GM19397 (cell line): ENCODE measurements at regions not wholly inside any gene's neighbourhood (a gene's known extent, or its start where the extent isn't known, plus 50 kb on each side); places are given as distances from the start of the nearest gene placed in this dataset.
"Not testable (repeated sequence)": the region's sequence is repeated elsewhere in the genome, so short reads cannot be mapped to it uniquely, and the experiment has no call there.

Experiments
- ATAC-seq: cut with Tn5 transposase; IDR thresholded peaks from one replicate; pipeline ENCODE4 v1.9.1; 2021; ENCODE audit warnings: mild to moderate bottlenecking, moderate library complexity; ENCODE audit not compliant: unreplicated experiment

GRCh38 chr17:64800987-64801386 is 118.3 kb downstream of the LRRC37A3 start:
- ATAC-seq, result not testable (repeated sequence)

DNA sequence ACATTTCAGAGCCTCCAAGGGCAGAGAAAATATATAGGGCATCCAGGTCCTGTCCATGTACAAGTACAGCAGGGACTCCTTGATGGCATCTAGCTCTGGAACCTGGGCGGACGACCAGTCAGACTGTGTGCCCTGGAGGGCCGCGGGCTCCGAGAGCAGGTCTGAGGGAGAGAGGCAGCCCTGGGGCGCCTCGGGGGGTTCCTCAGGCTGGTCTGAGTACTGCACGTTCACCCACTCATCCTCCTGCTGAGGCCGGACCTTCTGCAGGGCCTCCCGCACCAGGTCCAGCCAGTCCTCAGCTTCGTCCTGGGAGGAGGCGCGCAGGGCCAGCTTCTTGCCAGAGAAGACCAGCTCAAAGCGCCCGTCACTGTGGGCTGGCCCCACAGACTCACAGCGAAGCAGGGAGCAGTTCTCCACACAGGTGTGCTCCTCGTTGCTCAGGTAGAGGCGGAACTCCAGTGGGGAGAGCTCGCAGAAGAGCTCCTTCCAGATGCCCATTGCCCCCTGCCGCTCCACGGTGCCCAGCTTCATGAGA is 118.8 kb downstream of the LRRC37A3 start:
- not testable (repeated sequence) for ATAC-seq

DNA sequence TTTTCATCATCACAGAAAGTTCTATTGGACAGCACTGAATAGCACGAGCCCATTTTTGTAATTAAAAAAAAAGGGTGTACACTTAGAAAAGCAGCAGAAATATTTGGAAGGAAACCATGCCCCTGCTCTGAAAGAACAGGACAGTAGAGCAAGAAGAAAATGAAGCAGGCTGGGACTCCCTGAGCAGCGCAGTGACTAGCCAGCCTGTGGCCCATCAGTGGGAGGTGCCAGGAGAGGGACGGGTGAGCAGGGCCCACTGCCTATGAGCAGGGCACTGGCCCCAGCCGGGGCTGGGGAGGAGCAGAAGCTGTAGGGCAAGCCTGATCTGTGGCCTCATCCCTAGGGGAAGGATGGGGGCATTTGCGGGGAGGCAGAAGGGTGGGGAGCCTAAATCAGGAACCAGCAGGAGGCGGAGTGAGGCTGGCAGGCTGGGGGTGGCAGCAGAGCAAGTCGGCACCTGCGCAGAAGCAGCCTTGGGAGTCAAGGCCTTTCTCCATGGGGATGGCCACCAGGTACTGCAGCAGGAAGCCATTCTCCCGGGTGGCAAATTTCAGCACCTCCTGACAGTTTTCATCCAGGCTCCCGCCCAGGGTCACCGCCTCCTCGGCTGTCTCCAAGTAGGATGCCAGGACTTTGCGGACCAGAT is 119.6 kb downstream of the LRRC37A3 start:
- not testable (repeated sequence) for ATAC-seq

DNA sequence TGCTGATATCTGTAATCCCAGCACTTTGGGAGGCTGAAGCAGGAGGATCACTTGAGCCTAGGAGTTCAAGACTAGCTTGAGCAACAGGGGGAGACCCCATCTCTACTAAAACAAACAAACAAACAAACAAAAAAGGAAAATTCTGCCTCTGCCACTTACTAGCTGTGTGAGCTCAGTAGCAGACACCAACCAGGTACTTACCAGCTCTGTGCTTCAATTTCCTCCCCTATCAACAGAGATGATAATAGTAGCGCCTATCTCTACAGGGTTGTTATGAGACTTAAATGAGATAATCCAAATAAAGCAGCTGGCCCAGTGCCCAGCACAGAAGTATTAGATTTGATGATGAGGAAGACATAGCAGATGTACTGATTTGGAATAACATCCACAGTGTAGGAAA is 120.3 kb downstream of the LRRC37A3 start:
- ATAC-seq, result not testable (repeated sequence)

DNA sequence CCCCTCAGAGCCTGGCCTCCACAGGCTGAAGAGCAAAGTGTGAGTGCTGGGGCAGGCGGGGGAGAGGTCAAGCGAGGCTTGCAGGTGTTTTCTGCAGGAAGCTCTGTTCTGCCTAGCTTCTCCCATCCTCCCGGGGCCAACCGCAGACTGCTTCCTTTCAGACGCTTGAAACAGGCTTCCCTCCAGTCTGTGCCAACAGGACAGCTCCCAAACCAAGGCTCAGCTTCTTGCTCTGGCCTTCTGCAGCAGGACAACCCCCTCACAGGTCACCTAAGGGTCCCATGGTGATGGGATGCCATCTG is 120.8 kb downstream of the LRRC37A3 start:
- not testable (repeated sequence) for ATAC-seq

GRCh38 chr17:64797746-64798488 is 121.4 kb downstream of the LRRC37A3 start:
- ATAC-seq, result not testable (repeated sequence)

DNA sequence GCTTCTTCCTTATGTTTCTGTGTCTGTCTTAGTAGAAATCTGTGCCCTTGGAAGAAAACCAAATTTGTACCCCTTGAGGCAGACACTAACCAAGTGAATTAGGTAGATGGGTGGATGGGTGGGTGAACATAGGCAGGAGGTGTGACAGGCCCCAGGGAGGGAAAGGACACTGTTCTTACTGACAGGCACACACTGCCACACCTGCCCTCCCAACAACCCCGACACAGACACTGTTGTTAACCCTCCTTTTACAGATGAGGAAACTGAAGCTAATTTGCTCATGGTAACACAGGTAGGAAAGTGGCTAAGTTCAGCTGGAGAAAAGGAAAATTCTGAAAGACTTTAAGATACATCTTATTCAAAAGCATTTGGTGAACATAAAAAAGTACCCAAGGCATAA is 123.9 kb downstream of the LRRC37A3 start:
- not testable (repeated sequence) for ATAC-seq

GRCh38 chr17:64794548-64795274 is 124.6 kb downstream of the LRRC37A3 start:
- not testable (repeated sequence) for ATAC-seq

GRCh38 chr17:64794113-64794512 is 125.2 kb downstream of the LRRC37A3 start:
- ATAC-seq, result not testable (repeated sequence)

- not testable (repeated sequence) for ATAC-seq
Observed at GRCh38 chr17:64792793-64793575, 126.3 kb downstream of the LRRC37A3 start.

DNA sequence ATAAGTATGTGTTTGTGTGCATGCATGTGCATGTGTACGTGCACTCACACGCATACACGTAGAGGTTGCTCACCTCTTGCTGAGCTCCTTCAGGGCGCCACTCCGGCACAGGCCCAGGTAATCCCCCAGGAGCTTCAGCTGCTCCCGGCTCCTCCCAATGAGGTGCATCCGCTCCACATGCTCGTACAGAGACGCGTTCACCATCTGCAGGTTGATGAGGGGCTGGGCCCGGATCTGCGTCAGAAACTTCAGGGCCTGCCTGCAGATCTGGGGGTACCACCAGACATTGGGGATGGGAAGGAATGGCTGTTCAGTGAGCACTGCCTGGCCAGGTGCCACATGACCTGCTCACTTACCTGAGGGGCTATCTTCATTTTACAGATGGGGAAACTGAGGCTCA is 127.0 kb downstream of the LRRC37A3 start:
- not testable (repeated sequence) for ATAC-seq

DNA sequence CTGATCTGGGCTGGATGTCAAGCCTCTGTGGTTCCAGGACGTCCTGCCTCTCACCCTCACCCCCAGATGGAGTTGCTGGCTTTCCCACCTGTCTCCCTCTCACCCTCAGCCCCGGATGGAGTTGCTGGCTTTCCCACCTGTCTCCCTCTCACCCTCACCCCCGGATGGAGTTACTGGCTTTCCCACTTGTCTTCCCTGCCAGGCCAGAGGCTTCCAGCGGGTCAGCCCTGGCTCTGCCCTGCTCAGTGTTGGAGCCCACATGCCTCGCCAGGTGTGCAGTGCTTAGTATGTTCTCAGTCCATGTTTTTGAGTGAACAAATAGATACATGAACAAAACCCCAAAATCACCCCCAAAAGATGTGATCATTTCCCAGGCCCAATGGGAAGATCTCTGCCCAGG is 127.6 kb downstream of the LRRC37A3 start:
- not testable (repeated sequence) for ATAC-seq

- ATAC-seq, result not testable (repeated sequence)
Observed at GRCh38 chr17:64791226-64791625, 128.1 kb downstream of the LRRC37A3 start.

DNA sequence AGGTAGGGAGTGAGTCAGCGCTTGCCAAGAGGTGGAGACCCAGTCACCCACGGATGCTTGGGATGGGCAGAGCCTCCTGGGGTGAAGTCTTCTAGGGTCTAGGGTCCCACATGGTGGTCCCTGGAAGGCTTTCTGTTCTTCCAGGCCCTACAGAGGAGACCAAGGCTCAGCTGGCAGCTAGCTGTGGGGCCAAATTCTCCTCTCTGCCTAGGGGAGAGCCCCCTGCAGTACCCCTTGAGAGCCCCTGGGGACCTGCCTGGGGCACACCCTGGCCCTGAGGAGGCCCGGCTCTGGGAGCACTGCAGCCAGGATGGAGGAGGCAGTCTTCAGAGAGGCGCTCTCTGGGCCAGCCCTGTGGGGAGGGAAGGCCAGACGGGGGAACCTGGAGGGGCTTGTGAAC is 128.6 kb upstream of the SMURF2 start:
- ATAC-seq, result not testable (repeated sequence)

- ATAC-seq, result not testable (repeated sequence)
Observed at GRCh38 chr17:64790193-64790592, 128.1 kb upstream of the SMURF2 start.

- not testable (repeated sequence) for ATAC-seq
Observed at GRCh38 chr17:64789061-64789445, 126.9 kb upstream of the SMURF2 start.

DNA sequence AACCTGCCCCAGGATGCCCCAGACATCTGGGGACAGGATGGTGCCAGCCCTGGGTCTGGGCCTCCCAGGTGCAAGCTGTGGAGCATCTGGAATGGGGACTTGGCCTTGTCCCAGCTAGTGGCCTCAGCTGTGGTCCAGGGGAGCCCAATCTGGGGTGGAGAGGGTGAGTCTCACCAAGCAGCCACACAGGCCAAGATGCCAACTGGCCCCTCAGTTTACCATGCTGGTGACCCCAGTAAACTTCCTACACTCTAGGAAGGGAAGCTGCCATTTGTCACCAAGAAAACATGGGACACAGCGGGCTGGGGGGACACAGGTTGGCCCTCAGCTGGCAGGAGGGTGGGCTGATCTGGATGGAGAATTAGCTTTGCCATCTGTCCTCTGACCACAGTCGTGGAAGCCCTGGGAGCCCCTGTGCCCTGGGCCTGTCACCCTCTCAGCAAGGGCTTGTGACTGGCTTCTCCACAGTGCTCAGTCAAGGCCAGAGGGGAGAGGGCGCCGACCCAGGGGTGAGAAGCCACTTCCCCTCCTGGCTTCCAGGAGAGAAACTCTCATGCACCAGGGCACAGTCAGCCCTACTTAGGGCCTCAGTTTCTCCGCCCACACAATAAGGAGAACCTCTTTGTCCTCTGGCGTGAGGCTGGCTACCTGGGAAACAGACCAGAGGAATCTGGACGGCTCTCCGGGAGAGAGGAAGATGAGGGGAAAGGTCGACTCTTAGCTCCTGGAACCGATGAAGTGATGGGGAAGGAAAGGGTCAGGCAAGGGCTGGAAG is 126.4 kb upstream of the SMURF2 start:
- ATAC-seq, result no peak

GRCh38 chr17:64787921-64788271 is 125.8 kb upstream of the SMURF2 start:
- no peak for ATAC-seq

DNA sequence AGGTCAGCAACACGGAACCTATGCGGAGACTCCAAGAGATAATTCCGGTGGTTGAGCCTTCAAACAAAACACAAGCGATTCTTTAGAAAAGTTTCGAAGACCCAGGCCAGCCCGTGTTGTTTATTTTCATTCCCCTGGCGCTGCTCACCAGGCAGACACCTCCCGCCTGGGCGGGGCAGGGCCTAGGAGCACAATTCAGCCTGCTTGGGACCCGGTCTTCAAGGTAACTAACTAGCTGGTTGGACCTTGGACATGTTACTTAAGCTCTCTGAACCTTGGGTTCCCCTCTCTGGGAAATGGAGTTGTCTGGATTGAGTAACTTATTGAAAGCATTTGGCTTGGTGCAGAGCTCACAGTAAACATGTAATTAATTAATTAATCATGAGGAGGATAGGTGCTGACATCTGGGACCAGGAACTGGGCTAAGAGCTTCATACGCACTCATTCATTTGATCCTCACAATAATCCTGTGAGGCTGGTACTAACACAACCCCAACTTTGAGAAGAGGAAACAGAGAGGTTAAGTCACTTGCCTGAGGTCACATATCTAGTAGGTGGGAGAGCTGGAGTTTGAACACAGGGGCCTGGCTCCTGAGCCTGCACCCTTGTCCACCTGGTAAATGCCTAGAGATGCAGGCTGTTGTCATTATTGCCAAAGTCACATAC is 125.3 kb upstream of the SMURF2 start:
- no peak for ATAC-seq

- no peak for ATAC-seq
Observed at GRCh38 chr17:64786337-64786736, 124.2 kb upstream of the SMURF2 start.
